ENCODE measurements at regions not wholly inside any gene's neighbourhood (a gene's known extent, or its start where the extent isn't known, plus 50 kb on each side); places are given as distances from the start of the nearest gene placed in this dataset.

GRCh38 chr5:42306287-42306686, 117.0 kb upstream of the GHR start:
- TF ChIP-seq POLR2A (IDR thresholded peaks at IDR 0.05; ENCODE audit: low read length), result no peak
- no peak for TF ChIP-seq GATA1 (IDR thresholded peaks at IDR 0.05; ENCODE audit: low read depth, low read length)
